Transverse colon (tissue), 4 donors: ENCODE measurements at regions not wholly inside any gene's neighbourhood (a gene's known extent, or its start where the extent isn't known, plus 50 kb on each side); places are given as distances from the start of the nearest gene placed in this dataset.

Source experiments
- CTCF ChIP-seq, 5 experiments: fragments of 200-600 bp in 3 of 5; fragments of 450-650 bp in 2 of 5; sonication (generic) in 3 of 5; IDR thresholded peaks; 1 replicate in 2 of 5; 2 replicates in 3 of 5; pipeline ENCODE4 v1.5.1; 2016 to 2017; ENCODE audit warnings: antibody characterized with exemption in 5 of 5, inconsistent platforms in 3 of 5, mild to moderate bottlenecking in 2 of 5, moderate library complexity in 1 of 5
- EP300 ChIP-seq: sonication (generic); formaldehyde crosslinking; IDR thresholded peaks from one replicate; pipeline ENCODE4 v1.6.1; 2017; ENCODE audit warnings: antibody characterized with exemption, low read depth
- POLR2A ChIP-seq: fragments of 450-650 bp; IDR thresholded peaks from one replicate; pipeline ENCODE4 v1.6.1; 2016; ENCODE audit warnings: antibody characterized with exemption, mild to moderate bottlenecking, moderate library complexity
- POLR2AphosphoS5 ChIP-seq, 3 donors: sonication (generic); formaldehyde crosslinking; IDR thresholded peaks; one replicate each; pipeline ENCODE4 v1.6.1; 2016; ENCODE audit warnings: antibody characterized with exemption in 3 of 3

DNA sequence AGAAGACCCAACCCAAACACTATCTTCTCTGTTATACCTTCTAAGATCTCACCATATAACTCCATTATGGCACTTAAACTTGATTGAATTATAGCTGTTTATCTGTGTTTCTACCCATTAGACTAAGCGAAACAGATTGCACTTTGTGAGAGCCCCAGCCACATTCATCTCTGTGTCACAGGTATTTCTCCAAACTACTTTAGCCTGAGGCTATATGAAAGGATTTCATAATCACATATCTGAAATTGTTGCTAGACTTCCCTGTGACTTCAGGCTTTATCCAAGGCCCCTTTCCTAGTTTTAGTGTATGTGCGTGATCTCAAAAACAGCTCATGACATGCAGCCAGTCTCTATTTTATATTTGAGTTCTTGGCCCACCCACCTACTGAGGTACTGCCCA lies 745.0 kb upstream of the ACVR2A start:
- no peak for TF ChIP-seq CTCF (IDR thresholded peaks at IDR 0.05)
- no peak for TF ChIP-seq POLR2AphosphoS5 (IDR thresholded peaks at IDR 0.05)
- TF ChIP-seq POLR2A: no peak
- TF ChIP-seq EP300: no peak
